ENCODE measurements at regions not wholly inside any gene's neighbourhood (a gene's known extent, or its start where the extent isn't known, plus 50 kb on each side); places are given as distances from the start of the nearest gene placed in this dataset.
A peak's percentile ranks its signal among the peaks of the same experiment; 100 is the strongest.
"Not testable (repeated sequence)": the region's sequence is repeated elsewhere in the genome, so short reads cannot be mapped to it uniquely, and the experiment has no call there.

DNA sequence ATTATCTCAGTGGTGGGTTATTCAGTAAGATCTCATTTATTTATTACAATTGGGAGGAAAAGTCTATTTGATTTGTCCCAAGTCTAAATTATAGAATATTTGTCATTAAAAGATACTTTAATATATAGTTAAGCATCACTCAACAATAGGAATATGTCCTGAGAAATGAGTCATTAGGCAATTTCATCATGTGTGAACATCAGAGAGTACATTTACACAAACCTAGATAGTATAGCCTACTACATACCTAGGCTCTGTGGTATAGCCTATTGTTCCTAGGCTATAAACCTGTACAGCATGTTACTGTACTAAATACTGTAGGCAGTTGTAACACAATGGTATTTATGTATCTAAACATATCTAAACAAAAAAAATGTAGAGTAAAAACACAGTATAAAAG lies 135.0 kb upstream of the RASA1 start:
- no peak for DNase-seq (ENCODE audit: low read depth)

GRCh38 chr5:87134513-87134912 lies 133.2 kb upstream of the RASA1 start:
- DNase-seq (ENCODE audit: low read depth), result not testable (repeated sequence)

DNA sequence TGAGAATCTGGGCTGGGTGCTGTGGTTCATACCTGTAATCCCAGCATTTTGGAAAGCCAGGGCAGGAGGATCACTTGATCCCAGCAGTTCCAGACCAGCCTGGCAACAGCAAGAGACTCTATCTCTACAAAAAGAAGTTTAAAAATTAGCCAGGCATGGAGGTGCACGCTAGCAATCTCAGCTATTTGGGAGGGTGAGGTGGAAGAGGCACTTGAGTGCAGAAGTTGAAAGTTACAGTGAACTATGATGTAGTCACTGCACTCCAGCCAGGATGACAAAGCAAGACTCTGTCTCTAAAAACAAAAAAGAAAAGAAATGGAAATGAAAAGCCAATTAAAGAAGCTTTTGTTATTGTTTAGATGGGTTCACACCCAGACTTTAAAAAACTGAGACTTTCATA lies 131.6 kb upstream of the RASA1 start:
- DNase-seq (ENCODE audit: low read depth), result no peak

DNA sequence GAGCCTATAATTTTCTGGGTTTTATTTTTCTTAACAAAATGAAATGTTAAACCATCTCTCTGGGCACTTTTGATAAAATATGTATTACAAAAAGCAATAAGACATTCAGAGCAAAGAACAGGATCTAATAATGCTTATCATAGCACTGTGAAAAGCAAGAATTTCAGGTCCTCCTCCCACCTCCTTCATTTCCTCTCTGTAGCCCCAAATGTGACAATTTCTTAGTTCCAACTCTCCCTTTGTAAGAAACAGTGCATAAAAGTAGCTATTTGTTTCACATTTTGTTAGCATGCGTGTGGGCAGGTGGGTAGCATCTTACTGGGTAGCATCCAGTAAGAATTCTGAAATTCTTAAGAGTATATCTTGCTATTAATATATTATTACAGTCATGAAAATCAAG lies 130.9 kb upstream of the RASA1 start:
- DNase-seq (ENCODE audit: low read depth), result no peak

DNA sequence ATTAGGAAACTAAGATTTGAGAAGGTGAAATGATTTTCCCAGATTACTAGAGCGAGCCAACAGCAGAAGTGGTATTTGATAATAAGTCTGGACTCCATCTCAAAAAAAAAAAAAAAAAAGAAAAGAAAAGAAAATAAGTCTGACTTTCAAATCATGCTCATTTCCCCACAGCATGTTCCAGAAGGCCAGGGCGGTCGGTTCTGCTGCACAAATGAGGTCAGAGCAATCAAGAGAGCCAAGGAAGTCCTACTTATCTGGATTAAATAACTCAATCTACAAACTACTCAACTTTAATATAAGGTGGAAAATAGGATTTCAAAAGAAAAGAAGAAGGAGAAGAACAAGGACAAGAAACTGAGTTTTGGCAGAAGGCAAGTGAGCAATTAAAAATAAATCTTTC lies 130.4 kb upstream of the RASA1 start:
- no peak for DNase-seq (ENCODE audit: low read depth)

DNA sequence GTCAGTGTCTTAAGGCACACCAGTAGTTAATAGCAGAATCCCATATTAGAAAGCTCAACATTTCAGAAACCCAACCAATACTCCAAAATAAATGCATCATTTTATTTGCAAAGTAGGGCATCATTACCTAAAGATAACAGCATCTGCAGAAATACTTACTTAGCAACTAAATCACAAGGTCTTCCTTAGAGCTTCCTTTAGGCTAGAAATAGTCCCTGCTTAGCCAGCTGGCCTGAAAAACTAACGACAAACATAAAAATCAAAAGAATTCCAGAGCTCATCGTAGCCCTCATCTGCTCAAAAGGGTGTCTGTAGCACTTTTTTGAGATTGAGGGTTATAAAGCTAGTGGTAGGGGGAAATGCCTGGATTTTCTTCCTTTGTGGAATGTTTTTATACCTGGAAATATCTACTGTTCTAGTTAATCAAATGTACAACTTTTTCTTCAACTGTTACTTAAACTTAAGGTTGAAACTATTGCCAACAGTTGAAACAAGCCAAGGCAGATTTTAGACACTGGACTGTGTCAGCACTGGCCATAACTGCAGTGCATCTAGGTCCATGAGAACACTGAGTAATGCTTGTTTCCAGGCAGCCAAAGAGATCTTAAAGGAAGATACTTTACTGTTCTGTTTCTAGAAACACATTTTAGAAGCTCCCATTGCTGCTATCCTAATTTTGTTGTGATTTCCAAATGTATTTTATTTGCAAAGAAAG lies 129.4 kb upstream of the RASA1 start:
- no peak for DNase-seq (ENCODE audit: low read depth)

DNA sequence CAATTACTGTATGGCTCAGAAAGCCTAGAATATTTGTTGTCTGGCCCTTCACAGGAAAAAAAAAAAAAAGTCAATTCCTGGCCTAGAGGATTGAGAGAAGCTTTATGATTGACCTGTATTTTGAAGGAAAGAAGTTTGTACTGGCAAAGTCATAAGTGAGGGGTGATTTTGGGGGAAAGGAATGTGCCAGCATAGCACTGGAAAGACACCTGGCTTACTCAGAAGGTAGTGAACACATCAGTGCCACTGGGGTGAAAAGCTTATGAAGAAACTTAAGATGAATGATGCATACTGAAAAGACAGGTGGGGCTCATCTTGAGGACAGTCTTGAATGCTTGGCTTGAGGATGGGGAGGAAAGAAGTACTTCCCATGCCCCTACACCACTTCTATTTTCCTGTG lies 127.9 kb upstream of the RASA1 start:
- DNase-seq (ENCODE audit: low read depth), result no peak

DNA sequence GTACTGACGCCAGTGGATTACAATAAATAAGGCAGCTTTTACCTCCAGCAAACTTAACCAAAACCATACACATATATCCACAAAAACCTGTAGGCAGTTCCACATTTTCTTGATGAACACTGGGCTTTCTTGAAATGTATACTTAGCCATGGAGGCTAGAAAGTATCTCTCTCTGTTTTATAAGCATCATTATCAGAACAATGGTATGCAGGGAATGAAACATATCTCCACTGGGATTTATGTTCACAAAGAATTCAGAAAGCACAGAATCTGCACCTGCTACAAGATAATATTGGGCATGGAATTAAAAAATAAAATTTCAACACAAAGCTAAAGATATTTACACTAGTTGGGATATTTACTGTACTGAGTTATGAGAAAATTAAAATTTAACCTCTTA lies 126.1 kb upstream of the RASA1 start:
- no peak for DNase-seq (ENCODE audit: low read depth)

DNA sequence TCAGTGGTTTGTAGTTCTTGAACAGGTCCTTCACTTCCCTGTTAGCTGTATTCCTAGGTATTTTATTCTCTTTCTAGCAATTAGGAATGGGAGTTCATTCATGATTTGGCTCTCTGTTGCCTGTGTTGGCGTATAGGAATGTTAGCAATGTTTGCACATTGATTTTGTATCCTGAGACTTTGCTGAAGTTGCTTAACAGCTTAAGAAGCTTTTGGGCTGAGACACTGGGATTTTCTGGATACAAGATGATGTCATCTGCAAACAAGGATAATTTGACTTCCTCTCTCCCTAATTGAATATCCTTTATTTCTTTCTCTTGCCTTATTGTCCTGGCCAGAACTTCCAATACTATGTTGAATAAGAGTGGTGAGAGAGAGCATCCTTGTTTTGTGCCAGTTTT lies 121.8 kb upstream of the RASA1 start:
- DNase-seq (ENCODE audit: low read depth), result not testable (repeated sequence)

- peak; percentile 24 for DNase-seq (ENCODE audit: low read depth)
Measured at GRCh38 chr5:87147441-87147840, 120.2 kb upstream of the RASA1 start.

DNA sequence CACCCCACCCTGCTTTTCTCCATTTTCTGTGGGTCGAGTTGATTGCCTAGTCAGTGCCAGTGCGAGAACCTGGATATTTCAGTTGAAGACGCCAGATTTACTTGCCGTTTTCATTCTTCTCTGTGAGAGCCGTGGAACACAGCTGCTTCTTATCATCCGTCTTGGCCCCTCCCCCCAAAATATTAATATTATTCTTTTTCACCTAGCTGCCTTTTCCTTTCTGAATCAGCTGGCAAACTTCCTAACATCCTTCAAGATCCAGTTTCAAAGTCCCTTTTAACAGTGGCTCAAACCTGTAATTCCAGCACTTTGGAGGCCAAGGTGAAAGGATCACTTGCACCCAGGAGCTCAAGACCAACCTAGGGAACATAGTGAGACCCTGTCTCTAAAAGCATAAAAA lies 117.1 kb upstream of the RASA1 start:
- DNase-seq (ENCODE audit: low read depth), result no peak

GRCh38 chr5:87151547-87151946 lies 116.1 kb upstream of the RASA1 start:
- peak; percentile 34 for DNase-seq (ENCODE audit: low read depth)

DNA sequence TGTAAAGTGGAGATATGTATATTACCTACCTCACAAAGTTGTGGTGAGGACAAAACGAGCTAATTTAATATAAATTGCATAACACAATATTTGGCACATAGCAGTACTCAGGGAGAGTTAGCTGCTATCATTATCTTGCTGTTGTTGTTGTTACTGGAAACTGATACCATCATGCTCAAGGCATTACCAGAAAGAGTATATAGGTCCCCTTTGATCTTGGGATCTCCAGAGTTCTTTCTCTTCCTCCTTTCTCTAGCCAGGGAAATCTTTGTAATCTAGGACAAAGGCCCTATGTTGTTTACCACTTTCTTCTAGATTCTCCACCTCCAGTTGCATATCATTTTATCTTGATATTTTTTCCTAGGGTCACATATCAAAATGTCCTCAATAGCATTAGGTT lies 114.8 kb upstream of the RASA1 start:
- no peak for DNase-seq (ENCODE audit: low read depth)

DNA sequence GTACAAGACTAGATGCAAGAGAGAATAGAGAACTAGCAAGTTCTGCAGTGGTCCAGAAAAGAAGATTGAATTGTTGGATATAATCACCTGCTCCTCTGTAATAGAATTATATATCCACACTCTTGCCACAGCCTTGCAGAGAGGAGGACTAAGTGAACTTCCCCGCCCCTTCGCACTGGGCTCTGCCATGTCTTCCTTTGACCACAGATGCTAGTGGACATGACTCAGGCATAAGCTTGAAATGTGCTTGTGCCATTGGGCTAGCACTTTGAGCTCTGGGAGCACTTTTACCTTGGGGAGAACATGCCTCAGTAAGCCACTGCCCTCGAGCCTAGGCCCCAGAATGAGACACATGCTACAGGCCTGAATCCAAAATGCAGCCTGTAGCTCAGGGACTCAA lies 113.5 kb upstream of the RASA1 start:
- DNase-seq (ENCODE audit: low read depth), result peak; percentile 21

DNA sequence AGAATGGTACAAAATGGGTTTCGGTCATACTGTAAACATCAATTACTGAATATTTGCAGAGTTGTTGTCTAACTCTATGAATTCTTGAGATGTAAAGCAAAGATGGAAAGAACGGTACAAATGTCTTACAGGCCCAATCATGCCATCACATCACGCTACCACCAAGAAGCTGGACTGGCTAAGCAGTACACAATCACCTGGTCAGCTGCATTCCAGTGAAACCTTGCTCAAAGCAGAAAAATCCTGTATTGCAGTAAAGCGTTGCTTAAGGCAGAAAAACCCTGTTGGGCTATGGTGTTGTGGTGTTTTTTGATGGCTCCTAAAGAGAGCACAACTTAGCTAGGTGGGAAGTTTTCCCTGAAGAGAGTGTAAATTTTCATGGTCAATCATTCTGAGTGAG lies 112.6 kb upstream of the RASA1 start:
- DNase-seq (ENCODE audit: low read depth), result no peak

DNA sequence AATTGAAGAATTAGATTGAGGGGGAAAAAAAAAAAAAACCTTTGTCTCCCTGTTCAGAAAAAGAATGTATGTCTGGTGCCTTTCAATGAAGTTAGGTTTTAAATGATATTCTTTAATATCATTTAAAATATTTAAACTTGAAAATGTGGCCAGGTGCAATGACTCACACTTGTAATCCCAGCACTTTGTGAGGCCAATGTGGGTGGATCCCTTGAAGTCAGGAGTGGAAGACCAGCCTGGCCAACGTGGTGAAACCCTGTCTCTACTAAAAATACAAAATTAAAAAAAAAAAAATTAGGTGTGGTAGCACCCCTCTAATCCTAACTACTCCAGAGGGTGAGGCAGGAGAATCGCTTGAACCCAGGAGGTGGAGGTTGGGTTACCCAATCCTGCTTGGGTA lies 111.1 kb upstream of the RASA1 start:
- peak; percentile 39 for DNase-seq (ENCODE audit: low read depth)

DNA sequence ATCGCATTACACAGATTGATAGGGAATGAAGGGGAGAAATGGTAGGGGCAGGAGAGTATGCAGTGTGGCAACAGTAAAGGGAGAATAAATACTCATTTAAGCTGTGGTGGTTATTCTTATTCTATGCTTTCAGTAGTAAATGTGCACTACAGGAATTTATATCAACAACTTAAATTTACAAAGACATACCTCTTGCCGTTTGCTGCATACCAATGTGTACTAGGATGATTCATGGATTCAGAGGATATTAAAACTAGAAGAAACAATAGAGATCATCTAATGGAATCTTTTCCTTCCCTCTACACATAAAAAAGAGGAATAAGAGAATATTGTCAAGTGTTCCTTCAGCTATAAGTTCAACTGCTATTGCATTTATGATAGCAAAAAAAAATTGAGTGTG lies 103.3 kb upstream of the RASA1 start:
- DNase-seq (ENCODE audit: low read depth), result no peak

GRCh38 chr5:87169300-87169991 lies 98.2 kb upstream of the RASA1 start:
- DNase-seq (ENCODE audit: low read depth), result peak; percentile 52

DNA sequence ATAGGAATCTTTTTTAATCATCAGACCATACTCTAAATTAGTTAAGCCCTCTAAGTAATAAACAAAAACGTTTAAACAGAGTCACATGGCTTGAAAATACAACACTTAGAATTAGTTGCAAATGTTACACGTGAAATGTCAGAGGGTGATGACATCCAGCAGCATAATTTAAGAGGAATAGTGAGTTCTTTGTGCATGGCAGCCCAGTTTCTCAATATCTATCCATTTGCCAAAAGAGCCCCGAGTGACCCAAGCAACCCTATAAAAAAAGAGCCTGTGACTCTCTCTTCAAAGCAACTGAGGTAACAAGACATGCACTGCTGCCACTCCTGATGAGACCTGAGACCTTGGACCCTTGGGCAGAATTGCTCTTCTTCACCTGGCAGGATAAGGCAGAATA lies 96.9 kb upstream of the RASA1 start:
- DNase-seq (ENCODE audit: low read depth), result no peak

DNA sequence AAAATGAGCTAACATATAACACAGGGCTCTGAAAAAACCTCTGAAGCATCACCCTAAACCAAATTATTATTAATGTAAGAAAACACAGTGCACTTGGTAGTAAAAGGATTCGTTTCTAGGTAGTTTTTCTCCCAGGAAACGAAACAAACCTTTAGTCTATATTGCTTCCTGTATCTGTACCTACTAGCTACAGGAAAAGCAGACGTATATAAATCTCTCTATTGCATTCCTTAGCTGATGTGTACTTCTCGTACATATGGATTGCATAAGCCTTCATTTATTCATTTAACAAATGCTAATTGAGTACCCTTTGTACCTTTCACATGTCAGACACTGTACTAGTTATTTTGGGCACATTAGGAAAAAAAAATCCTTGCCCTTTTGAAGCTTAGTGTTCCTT lies 85.0 kb upstream of the RASA1 start:
- DNase-seq (ENCODE audit: low read depth), result no peak

DNA sequence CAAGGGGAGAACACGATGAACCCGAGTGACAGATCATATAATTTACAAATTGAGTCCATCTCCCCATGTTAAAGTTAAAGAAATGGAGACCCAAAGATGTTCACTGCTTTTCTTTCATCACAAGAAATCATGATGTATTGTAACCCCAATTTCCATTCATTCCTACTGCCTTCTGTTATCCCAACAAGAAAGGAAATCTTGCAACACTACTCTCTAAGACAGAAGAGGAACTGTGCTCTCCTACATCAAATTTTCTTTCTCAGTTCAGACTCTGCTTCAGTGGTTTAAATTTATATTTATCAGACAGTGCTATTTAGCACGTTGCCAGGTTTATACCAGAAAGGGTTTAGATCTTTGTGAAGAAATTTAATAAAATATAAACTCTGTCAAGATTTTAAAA lies 83.8 kb upstream of the RASA1 start:
- no peak for DNase-seq (ENCODE audit: low read depth)

GRCh38 chr5:87184605-87185004 lies 83.1 kb upstream of the RASA1 start:
- no peak for DNase-seq (ENCODE audit: low read depth)

GRCh38 chr5:87185838-87186237 lies 81.8 kb upstream of the RASA1 start:
- no peak for DNase-seq (ENCODE audit: low read depth)
